ENCODE measurements at regions not wholly inside any gene's neighbourhood (a gene's known extent, or its start where the extent isn't known, plus 50 kb on each side); places are given as distances from the start of the nearest gene placed in this dataset.

GRCh38 chr14:56023661-56024081 is 94.5 kb upstream of the PELI2 start:
- Histone ChIP-seq H3K27me3 (ENCODE audit: insufficient read depth, low read length, poor library complexity) (no peaks in the 10 kb centered on the region), H4K20me1 (ENCODE audit: insufficient read depth, low read length) (no peaks in the 10 kb centered on the region)
- DNase-seq, result no peak

DNA sequence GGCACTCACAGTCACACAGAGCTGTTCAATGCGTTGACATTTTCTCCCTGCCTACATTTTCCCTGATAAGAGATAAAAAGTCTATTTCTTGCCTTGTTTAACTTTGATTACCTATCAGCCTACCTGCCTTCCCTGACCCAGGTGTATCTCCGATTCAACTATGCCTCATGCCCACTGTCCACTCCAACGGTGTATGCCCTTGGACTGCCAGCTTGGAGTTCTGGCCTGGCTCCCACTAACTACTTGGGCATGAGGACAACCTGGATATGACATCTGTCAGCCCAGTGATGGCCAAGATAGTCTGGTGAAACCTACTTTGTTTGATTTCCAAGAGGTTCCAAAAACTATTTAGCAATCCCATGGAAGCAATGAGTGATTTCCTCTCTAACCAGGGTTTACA is 93.0 kb upstream of the PELI2 start:
- no peak overlapping the region for H3K4me3 ChIP-seq (ENCODE audit: low read depth in 1 of 2, low read length in 2 of 2)
- no peak overlapping the region for H3K9ac ChIP-seq (ENCODE audit: low read depth, low read length)
- no peaks in the 10 kb centered on the region for H3K36me3 ChIP-seq (ENCODE audit: insufficient read depth, low read length)
- H3K27me3 ChIP-seq (ENCODE audit: insufficient read depth, low read length, poor library complexity), result no peaks in the 10 kb centered on the region
- H3K79me2 ChIP-seq (ENCODE audit: insufficient read depth, low read length), result no peaks in the 10 kb centered on the region
- no peak overlapping the region for H3K27ac ChIP-seq (ENCODE audit: low read length)
- TF ChIP-seq EZH2 (IDR thresholded peaks at IDR 0.05; ENCODE audit: borderline replicate concordance, low read depth, low read length, severe bottlenecking), result no peak
- TF ChIP-seq, protein P1, sequence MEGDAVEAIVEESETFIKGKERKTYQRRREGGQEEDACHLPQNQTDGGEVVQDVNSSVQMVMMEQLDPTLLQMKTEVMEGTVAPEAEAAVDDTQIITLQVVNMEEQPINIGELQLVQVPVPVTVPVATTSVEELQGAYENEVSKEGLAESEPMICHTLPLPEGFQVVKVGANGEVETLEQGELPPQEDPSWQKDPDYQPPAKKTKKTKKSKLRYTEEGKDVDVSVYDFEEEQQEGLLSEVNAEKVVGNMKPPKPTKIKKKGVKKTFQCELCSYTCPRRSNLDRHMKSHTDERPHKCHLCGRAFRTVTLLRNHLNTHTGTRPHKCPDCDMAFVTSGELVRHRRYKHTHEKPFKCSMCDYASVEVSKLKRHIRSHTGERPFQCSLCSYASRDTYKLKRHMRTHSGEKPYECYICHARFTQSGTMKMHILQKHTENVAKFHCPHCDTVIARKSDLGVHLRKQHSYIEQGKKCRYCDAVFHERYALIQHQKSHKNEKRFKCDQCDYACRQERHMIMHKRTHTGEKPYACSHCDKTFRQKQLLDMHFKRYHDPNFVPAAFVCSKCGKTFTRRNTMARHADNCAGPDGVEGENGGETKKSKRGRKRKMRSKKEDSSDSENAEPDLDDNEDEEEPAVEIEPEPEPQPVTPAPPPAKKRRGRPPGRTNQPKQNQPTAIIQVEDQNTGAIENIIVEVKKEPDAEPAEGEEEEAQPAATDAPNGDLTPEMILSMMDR (IDR thresholded peaks at IDR 0.05; ENCODE audit: borderline replicate concordance, extremely low read depth, low read length, poor library complexity, severe bottlenecking), result no peak
- H2AFZ ChIP-seq (ENCODE audit: low read depth, low read length), result no peak overlapping the region
- H3K4me1 ChIP-seq (ENCODE audit: insufficient read depth, low read length), result no peaks in the 10 kb centered on the region
- no peak overlapping the region for H3K4me2 ChIP-seq (ENCODE audit: insufficient read depth, low read length)
- no peak for ATAC-seq (ENCODE audit: insufficient read depth, low read depth)
- H4K20me1 ChIP-seq (ENCODE audit: insufficient read depth, low read length), result no peaks in the 10 kb centered on the region
- no peak for DNase-seq
- peaks cover 3% of the 10 kb centered on the region for H3K9me3 ChIP-seq (ENCODE audit: insufficient read depth, low read length, severe bottlenecking)

More at GRCh38 chr14:56023661-56024081, 94.5 kb upstream of the PELI2 start:
- Histone ChIP-seq H3K4me2 (ENCODE audit: insufficient read depth, low read length) (no peak overlapping the region), H2AFZ (ENCODE audit: low read depth, low read length) (no peak overlapping the region), H3K4me1 (ENCODE audit: insufficient read depth, low read length) (no peaks in the 10 kb centered on the region), H3K9me3 (ENCODE audit: insufficient read depth, low read length, severe bottlenecking) (peaks cover 5% of the 10 kb centered on the region), H3K27ac (ENCODE audit: low read length) (no peak overlapping the region), H3K79me2 (ENCODE audit: insufficient read depth, low read length) (no peaks in the 10 kb centered on the region), H3K36me3 (ENCODE audit: insufficient read depth, low read length) (no peaks in the 10 kb centered on the region), H3K9ac (ENCODE audit: low read depth, low read length) (no peak overlapping the region), H3K4me3 (ENCODE audit: low read depth in 1 of 2, low read length in 2 of 2) (no peak overlapping the region)
- TF ChIP-seq, protein P1 (IDR thresholded peaks at IDR 0.05; ENCODE audit: borderline replicate concordance, extremely low read depth, low read length, poor library complexity, severe bottlenecking), result no peak
- TF ChIP-seq EZH2 (IDR thresholded peaks at IDR 0.05; ENCODE audit: borderline replicate concordance, low read depth, low read length, severe bottlenecking), result no peak
- no peak for ATAC-seq (ENCODE audit: insufficient read depth, low read depth)

DNA sequence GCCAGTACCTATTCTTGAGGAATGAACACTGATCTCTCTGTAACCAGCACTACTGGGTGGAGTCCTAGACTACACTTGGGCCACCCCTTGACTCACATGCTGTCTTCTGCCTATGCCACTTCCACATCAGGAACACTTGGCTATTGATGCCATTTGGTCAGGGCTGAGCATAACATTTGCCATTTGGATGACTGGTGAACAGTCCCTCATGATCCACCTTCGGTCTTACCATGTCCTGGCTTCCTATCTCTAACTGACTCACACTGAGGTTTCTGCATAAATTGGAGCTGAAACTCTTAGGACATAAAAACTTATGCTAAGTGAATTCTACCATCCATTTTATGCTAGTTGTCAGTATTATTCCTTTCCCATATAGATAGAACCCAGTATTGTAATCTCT is 91.7 kb upstream of the PELI2 start:
- no peak for ATAC-seq (ENCODE audit: insufficient read depth, low read depth)
- Histone ChIP-seq H3K4me2 (ENCODE audit: insufficient read depth, low read length) (no peak overlapping the region), H3K36me3 (ENCODE audit: insufficient read depth, low read length) (no peaks in the 10 kb centered on the region), H3K4me3 (ENCODE audit: low read depth in 1 of 2, low read length in 2 of 2) (no peak overlapping the region), H4K20me1 (ENCODE audit: insufficient read depth, low read length) (no peaks in the 10 kb centered on the region), H3K79me2 (ENCODE audit: insufficient read depth, low read length) (no peaks in the 10 kb centered on the region), H3K27ac (ENCODE audit: low read length) (no peak overlapping the region), H3K4me1 (ENCODE audit: insufficient read depth, low read length) (no peaks in the 10 kb centered on the region), H2AFZ (ENCODE audit: low read depth, low read length) (no peak overlapping the region), H3K27me3 (ENCODE audit: insufficient read depth, low read length, poor library complexity) (no peaks in the 10 kb centered on the region), H3K9ac (ENCODE audit: low read depth, low read length) (no peak overlapping the region), H3K9me3 (ENCODE audit: insufficient read depth, low read length, severe bottlenecking) (no peaks in the 10 kb centered on the region)
- no peak for DNase-seq
- TF ChIP-seq EZH2 (IDR thresholded peaks at IDR 0.05; ENCODE audit: borderline replicate concordance, low read depth, low read length, severe bottlenecking), result no peak
- TF ChIP-seq, protein P1 (IDR thresholded peaks at IDR 0.05; ENCODE audit: borderline replicate concordance, extremely low read depth, low read length, poor library complexity, severe bottlenecking), result no peak

- Histone ChIP-seq H3K4me2 (ENCODE audit: insufficient read depth, low read length) (no peak overlapping the region), H4K20me1 (ENCODE audit: insufficient read depth, low read length) (no peaks in the 10 kb centered on the region), H3K4me1 (ENCODE audit: insufficient read depth, low read length) (no peaks in the 10 kb centered on the region), H3K4me3 (ENCODE audit: low read depth in 1 of 2, low read length in 2 of 2) (no peak overlapping the region), H3K9me3 (ENCODE audit: insufficient read depth, low read length, severe bottlenecking) (no peaks in the 10 kb centered on the region), H2AFZ (ENCODE audit: low read depth, low read length) (no peak overlapping the region), H3K27me3 (ENCODE audit: insufficient read depth, low read length, poor library complexity) (no peaks in the 10 kb centered on the region), H3K9ac (ENCODE audit: low read depth, low read length) (no peak overlapping the region), H3K36me3 (ENCODE audit: insufficient read depth, low read length) (no peaks in the 10 kb centered on the region), H3K27ac (ENCODE audit: low read length) (no peak overlapping the region), H3K79me2 (ENCODE audit: insufficient read depth, low read length) (no peaks in the 10 kb centered on the region)
- no peak for DNase-seq
- ATAC-seq (ENCODE audit: insufficient read depth, low read depth), result no peak
- TF ChIP-seq EZH2 (IDR thresholded peaks at IDR 0.05; ENCODE audit: borderline replicate concordance, low read depth, low read length, severe bottlenecking), result no peak
- TF ChIP-seq, protein P1 (IDR thresholded peaks at IDR 0.05; ENCODE audit: borderline replicate concordance, extremely low read depth, low read length, poor library complexity, severe bottlenecking), result no peak
Measured at GRCh38 chr14:56027421-56027820, 90.8 kb upstream of the PELI2 start.

Measured in DND-41 (cell line).